Fibroblast of the aortic adventitia (primary cell): ENCODE measurements at regions not wholly inside any gene's neighbourhood (a gene's known extent, or its start where the extent isn't known, plus 50 kb on each side); places are given as distances from the start of the nearest gene placed in this dataset.

ENCODE experiments used
- DNase-seq: peaks from one replicate; pipeline ENCODE4 v3.0.0-alpha.2; 2010; ENCODE audit warnings: low read depth
- H3K4me3 ChIP-seq: 2 replicates; pipeline ENCODE4 v1.5.1; 2011; ENCODE audit warnings: low read depth, mild to moderate bottlenecking, control low read depth, low read length, moderate library complexity
- CTCF ChIP-seq: IDR thresholded peaks from 2 replicates; pipeline ENCODE4 v1.5.1; 2011; ENCODE audit warnings: mild to moderate bottlenecking, low read length, control low read depth, inconsistent platforms; ENCODE audit not compliant: insufficient read depth

GRCh38 chrX:40448793-40449192 is 132.0 kb upstream of the ATP6AP2 start:
- no peak for TF ChIP-seq CTCF
- DNase-seq, result no peak
- H3K4me3 ChIP-seq, result no peak overlapping the region

GRCh38 chrX:40446921-40447320 is 133.8 kb upstream of the ATP6AP2 start:
- H3K4me3 ChIP-seq, result no peak overlapping the region
- no peak for TF ChIP-seq CTCF
- DNase-seq, result peak; percentile 34

- TF ChIP-seq CTCF, result no peak
- no peak overlapping the region for H3K4me3 ChIP-seq
- DNase-seq, result no peak
These were observed 135.1 kb upstream of the ATP6AP2 start for GRCh38 chrX:40445691-40446090.

- H3K4me3 ChIP-seq, result no peak overlapping the region
- no peak for TF ChIP-seq CTCF
- DNase-seq, result no peak
These were observed 135.8 kb upstream of the ATP6AP2 start for GRCh38 chrX:40444798-40445496.

GRCh38 chrX:40444133-40444532 is 136.6 kb upstream of the ATP6AP2 start:
- DNase-seq, result no peak
- no peak for TF ChIP-seq CTCF
- H3K4me3 ChIP-seq, result no peak overlapping the region

GRCh38 chrX:40440866-40441265 is 139.9 kb upstream of the ATP6AP2 start:
- no peak for DNase-seq
- TF ChIP-seq CTCF, result no peak
- no peak overlapping the region for H3K4me3 ChIP-seq
